CD4-positive, alpha-beta T cell treated with Interferon gamma for 1 hour (primary cell): ENCODE measurements at regions not wholly inside any gene's neighbourhood (a gene's known extent, or its start where the extent isn't known, plus 50 kb on each side); places are given as distances from the start of the nearest gene placed in this dataset.
"Not testable (repeated sequence)": the region's sequence is repeated elsewhere in the genome, so short reads cannot be mapped to it uniquely, and the experiment has no call there.

Experiments
- DNase-seq: peaks from one replicate; pipeline ENCODE4 v3.0.0-alpha.2; 2020

- not testable (repeated sequence) for DNase-seq
Observed at GRCh38 chr4:190118519-190118918, 54.2 kb downstream of the DBET start.

GRCh38 chr4:190119474-190119873, 54.1 kb upstream of the DUX4 start:
- DNase-seq = not testable (repeated sequence)

- DNase-seq = peak; percentile 18
Observed at GRCh38 chr4:190120111-190120514, 53.5 kb upstream of the DUX4 start.

- DNase-seq = peak; percentile 21
Observed at GRCh38 chr4:190120537-190121001, 53.0 kb upstream of the DUX4 start.

DNA sequence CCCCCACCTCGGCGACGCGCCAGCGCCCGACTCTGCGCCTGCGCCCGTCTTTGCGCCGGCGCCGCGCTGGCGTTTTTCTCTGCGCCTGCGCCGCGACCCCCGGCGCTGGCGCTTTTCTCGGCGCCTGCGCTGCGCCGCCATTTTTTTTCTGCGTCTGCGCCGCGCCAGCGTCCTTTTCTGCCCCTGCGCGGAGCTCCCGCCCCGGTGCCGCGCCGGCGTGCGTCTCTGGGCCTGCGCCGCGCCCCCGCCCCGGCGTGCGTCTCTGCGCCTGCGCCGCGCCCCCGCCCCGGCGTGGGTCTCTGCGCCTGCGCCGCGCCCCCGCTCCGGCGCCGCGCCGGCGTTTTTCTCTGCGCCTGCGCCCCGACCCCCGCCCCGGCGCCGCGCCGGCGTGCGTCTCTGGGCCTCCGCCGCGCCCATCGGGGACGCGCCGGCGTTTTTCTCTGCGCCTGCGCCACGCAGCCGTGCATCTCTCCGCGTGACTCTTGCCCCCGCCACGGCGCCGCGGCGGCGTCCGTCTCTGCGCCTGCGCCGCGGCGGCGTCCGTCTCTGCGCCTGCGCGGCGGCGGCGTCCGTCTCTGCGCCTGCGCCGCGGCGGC, 52.4 kb upstream of the DUX4 start:
- not testable (repeated sequence) for DNase-seq

GRCh38 chr4:190121759-190122158, 51.8 kb upstream of the DUX4 start:
- DNase-seq = no peak

DNA sequence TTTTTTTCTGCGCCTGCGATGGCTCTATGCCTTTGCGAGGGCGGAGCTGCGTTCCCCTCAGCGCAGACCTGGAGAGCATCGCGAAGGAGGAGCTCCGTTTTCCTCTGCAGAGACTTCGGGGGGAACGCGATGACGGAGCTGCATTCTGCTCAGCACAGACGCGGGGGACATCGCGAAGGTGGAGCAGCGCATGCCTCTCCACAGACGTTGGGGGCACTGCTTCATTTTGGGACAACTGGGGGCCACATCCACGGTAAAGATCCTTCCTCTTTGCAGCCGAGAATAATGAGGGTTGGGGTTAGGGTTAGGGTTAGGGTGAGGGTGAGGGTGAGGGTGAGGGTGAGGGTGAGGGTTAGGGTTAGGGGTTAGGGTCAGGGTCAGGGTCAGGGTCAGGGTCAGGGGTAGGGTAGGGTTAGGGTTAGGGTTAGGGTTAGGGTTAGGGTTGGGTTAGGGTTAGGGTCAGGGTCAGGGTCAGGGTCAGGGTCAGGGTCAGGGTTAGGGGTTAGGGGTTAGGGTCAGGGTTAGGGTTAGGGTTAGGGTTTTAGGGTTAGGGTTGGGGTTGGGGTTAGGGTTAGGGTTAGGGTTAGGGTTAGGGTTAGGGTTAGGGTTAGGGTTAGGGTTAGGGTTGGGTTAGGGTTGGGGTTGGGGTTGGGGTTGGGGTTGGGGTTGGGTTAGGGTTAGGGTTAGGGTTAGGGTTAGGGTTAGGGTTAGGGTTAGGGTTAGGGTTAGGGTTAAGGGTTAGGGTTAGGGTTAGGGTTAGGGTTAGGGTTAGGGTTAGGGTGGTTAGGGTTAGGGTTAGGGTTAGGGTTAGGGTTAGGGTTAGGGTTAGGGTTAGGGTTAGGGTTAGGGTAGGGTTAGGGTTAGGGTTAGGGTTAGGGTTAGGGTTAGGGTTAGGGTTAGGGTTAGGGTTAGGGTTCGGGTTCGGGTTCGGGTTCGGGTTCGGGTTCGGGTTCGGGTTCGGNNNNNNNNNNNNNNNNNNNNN, 51.1 kb upstream of the DUX4 start:
- not testable (repeated sequence) for DNase-seq
